ENCODE measurements at regions not wholly inside any gene's neighbourhood (a gene's known extent, or its start where the extent isn't known, plus 50 kb on each side); places are given as distances from the start of the nearest gene placed in this dataset.
"Not testable (repeated sequence)": the region's sequence is repeated elsewhere in the genome, so short reads cannot be mapped to it uniquely, and the experiment has no call there.

GRCh38 chr4:188287169-188287894, 148.1 kb downstream of the TRIML1 start:
- no peak for DNase-seq (ENCODE audit: low spot score)

GRCh38 chr4:188289531-188290125, 150.4 kb downstream of the TRIML1 start:
- no peak for DNase-seq (ENCODE audit: low spot score)

GRCh38 chr4:188295899-188296298, 156.7 kb downstream of the TRIML1 start:
- no peak for DNase-seq (ENCODE audit: low spot score)

- DNase-seq (ENCODE audit: low spot score) = no peak
Measured at GRCh38 chr4:188296331-188296730, 157.1 kb downstream of the TRIML1 start.

GRCh38 chr4:188297873-188298272, 158.6 kb downstream of the TRIML1 start:
- DNase-seq (ENCODE audit: low spot score) = no peak

GRCh38 chr4:188299161-188299560, 159.9 kb downstream of the TRIML1 start:
- DNase-seq (ENCODE audit: low spot score) = no peak

- no peak for DNase-seq (ENCODE audit: low spot score)
Measured at GRCh38 chr4:188300385-188300784, 161.1 kb downstream of the TRIML1 start.

GRCh38 chr4:188305690-188306089, 166.4 kb downstream of the TRIML1 start:
- no peak for DNase-seq (ENCODE audit: low spot score)

GRCh38 chr4:188307591-188307990, 168.3 kb downstream of the TRIML1 start:
- DNase-seq (ENCODE audit: low spot score) = no peak

GRCh38 chr4:188308142-188308541, 168.9 kb downstream of the TRIML1 start:
- no peak for DNase-seq (ENCODE audit: low spot score)

- DNase-seq (ENCODE audit: low spot score) = no peak
Measured at GRCh38 chr4:188316391-188316790, 177.2 kb downstream of the TRIML1 start.

- DNase-seq (ENCODE audit: low spot score) = no peak
Measured at GRCh38 chr4:188328966-188329365, 189.7 kb downstream of the TRIML1 start.

- no peak for DNase-seq (ENCODE audit: low spot score)
Measured at GRCh38 chr4:188329521-188329920, 190.3 kb downstream of the TRIML1 start.

- no peak for DNase-seq (ENCODE audit: low spot score)
Measured at GRCh38 chr4:188332265-188332664, 193.0 kb downstream of the TRIML1 start.

GRCh38 chr4:188336891-188337290, 197.7 kb downstream of the TRIML1 start:
- no peak for DNase-seq (ENCODE audit: low spot score)

- DNase-seq (ENCODE audit: low spot score) = no peak
Measured at GRCh38 chr4:188341428-188341827, 202.2 kb downstream of the TRIML1 start.

- DNase-seq (ENCODE audit: low spot score) = no peak
Measured at GRCh38 chr4:188346171-188346809, 207.0 kb downstream of the TRIML1 start.

- DNase-seq (ENCODE audit: low spot score) = no peak
Measured at GRCh38 chr4:188347339-188347738, 208.1 kb downstream of the TRIML1 start.

GRCh38 chr4:188349569-188349968, 210.3 kb downstream of the TRIML1 start:
- DNase-seq (ENCODE audit: low spot score) = not testable (repeated sequence)

GRCh38 chr4:188363196-188363595, 224.0 kb downstream of the TRIML1 start:
- DNase-seq (ENCODE audit: low spot score) = no peak

GRCh38 chr4:188370777-188371176, 231.5 kb downstream of the TRIML1 start:
- DNase-seq (ENCODE audit: low spot score) = no peak

GRCh38 chr4:188372058-188372457, 232.8 kb downstream of the TRIML1 start:
- DNase-seq (ENCODE audit: low spot score) = no peak

- DNase-seq (ENCODE audit: low spot score) = no peak
Measured at GRCh38 chr4:188372829-188373228, 233.6 kb downstream of the TRIML1 start.

Measured in globus pallidus (tissue), 1 donor.